Effector memory CD8-positive, alpha-beta T cell (primary cell): ENCODE measurements at regions not wholly inside any gene's neighbourhood (a gene's known extent, or its start where the extent isn't known, plus 50 kb on each side); places are given as distances from the start of the nearest gene placed in this dataset.
A peak's percentile ranks its signal among the peaks of the same experiment; 100 is the strongest.

Experiments
- ATAC-seq: fragments of 150-1000 bp; cut with Tn5 transposase; replicated peaks from 2 replicates; pipeline ENCODE4 v1.10.0; 2021; ENCODE audit warnings: mild to moderate bottlenecking, moderate library complexity
- DNase-seq, 3 experiments: peaks; one replicate each; pipeline ENCODE4 v3.0.0; 2021
- H3K27ac Mint-ChIP-seq, 2 donors: one replicate each; pipeline ENCODE4 v1.8.0; 2022; ENCODE audit warnings: mild to moderate bottlenecking in 2 of 2, mixed read lengths in 2 of 2, moderate library complexity in 2 of 2
- H3K27me3 Mint-ChIP-seq, 2 donors: one replicate each; pipeline ENCODE4 v1.8.0; 2022; ENCODE audit warnings: mixed read lengths in 2 of 2
- H3K36me3 Mint-ChIP-seq: one replicate; pipeline ENCODE4 v1.8.0; 2022; ENCODE audit warnings: mild to moderate bottlenecking, moderate library complexity, mixed read lengths; ENCODE audit not compliant: insufficient read depth
- H3K4me1 Mint-ChIP-seq, 2 donors: one replicate each; pipeline ENCODE4 v1.8.0; 2022; ENCODE audit warnings: low read depth in 2 of 2, mixed read lengths in 2 of 2
- H3K4me3 Mint-ChIP-seq, 2 donors: one replicate each; pipeline ENCODE4 v1.8.0; 2022; ENCODE audit warnings: mild to moderate bottlenecking in 2 of 2, mixed read lengths in 2 of 2, moderate library complexity in 2 of 2
- H3K9me3 Mint-ChIP-seq, 2 donors: one replicate each; pipeline ENCODE4 v1.8.0; 2022; ENCODE audit warnings: mixed read lengths in 2 of 2

DNA sequence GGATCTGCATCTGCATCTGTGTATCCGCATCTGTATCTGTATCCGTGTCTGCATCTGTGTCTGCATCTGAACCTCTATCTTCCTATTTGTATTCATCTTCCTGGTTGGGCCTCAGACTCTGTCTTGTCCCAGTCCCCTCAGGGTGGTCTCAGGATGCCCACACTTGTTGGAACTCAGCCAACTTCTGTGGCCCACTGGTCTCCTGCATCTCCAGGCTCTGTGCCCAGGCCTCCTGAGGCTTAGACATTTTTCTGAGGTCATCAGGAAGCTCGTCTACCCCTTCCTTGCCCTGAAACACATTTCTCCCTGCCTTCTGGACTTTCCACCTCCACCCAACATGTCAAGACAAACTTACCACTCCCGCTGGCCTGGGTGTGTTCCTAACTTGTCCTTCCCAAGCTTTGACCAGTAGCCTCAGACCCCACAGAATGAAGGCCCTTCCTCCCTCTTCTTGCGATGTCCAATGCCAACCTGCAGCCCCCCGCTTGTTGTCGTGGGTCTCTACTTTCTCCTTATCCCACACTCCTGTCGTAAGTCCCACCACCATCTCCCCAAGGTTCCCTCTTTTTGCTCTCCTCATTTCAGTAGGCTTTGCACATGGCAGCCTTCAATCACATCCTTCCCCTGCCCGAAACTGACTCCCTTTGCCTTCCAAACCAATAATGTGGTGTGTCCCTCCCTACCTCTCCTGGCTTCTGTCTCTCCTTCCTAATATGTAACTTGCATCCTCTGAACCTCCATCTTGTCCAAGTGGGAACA is 176.5 kb downstream of the DLL1 start:
- no peak for ATAC-seq
- H3K4me1 Mint-ChIP-seq, result peaks cover 0 to 7% of the 10 kb centered on the region in 2 donors

GRCh38 chr6:170113141-170113540 is 177.7 kb downstream of the DLL1 start:
- H3K27ac Mint-ChIP-seq, result no peak overlapping the region
- no peaks in the 10 kb centered on the region for H3K9me3 Mint-ChIP-seq
- peaks cover 0 to 5% of the 10 kb centered on the region in 2 donors for H3K4me1 Mint-ChIP-seq
- DNase-seq, result no peak
- H3K4me3 Mint-ChIP-seq, result no peak overlapping the region
- H3K27me3 Mint-ChIP-seq, result peaks cover 27 to 29% of the 10 kb centered on the region in 2 donors
- no peak for ATAC-seq
- peaks cover 4% of the 10 kb centered on the region for H3K36me3 Mint-ChIP-seq

More for the DNA sequence above, 176.5 kb downstream of the DLL1 start:
- Mint-ChIP-seq H3K27ac (peak overlapping the region in 1 of 2 donors; percentile 73), H3K9me3 (no peaks in the 10 kb centered on the region), H3K4me3 (no peak overlapping the region), H3K27me3 (peaks cover 21 to 22% of the 10 kb centered on the region in 2 donors), H3K36me3 (peaks cover 4% of the 10 kb centered on the region)
- no peak for DNase-seq

- H3K4me3 Mint-ChIP-seq, result no peak overlapping the region
- no peak for ATAC-seq
- H3K4me1 Mint-ChIP-seq, result peaks cover 0 to 3% of the 10 kb centered on the region in 2 donors
- no peak overlapping the region for H3K27ac Mint-ChIP-seq
- H3K9me3 Mint-ChIP-seq, result no peaks in the 10 kb centered on the region
- H3K36me3 Mint-ChIP-seq, result peaks cover 4% of the 10 kb centered on the region
- DNase-seq, result no peak
- H3K27me3 Mint-ChIP-seq, result peaks cover 27 to 29% of the 10 kb centered on the region in 2 donors
These were observed 178.4 kb downstream of the DLL1 start for GRCh38 chr6:170112583-170112860.

DNA sequence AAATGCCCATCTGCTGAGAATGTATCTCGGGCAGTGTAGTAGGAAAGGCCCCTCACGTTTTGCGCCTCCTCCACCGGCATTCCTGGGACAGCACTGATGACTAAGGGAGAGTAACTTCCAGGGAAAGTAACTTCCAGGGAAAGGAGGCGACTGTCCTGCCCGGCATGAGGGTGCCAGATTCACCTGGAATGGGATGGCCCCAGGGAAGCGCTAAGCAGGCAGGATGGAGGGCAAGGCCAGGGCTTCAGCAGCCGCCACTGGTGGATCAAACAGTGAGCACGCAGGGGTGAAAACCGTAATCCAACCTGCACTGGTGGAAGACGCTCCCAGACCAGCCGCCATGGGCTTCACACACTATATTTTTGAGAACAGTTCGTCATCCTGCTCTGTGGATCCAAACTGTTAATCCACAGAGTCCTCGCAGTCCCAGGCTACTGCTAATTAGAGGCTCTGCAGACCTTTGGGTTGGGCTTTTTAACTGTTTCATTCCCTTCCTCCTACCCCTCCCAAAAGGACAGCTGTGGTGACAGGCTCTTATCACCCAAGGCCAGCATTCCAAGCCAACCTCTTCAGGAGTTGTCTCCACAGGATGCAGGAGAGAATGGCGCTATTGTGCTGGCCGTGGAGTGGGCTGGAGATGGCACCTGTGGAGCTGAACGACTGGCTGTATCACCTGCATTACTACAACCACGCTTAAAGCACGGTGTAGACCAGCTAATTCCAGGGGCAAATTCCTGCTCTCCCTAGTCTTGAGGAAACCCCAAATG is 178.9 kb downstream of the DLL1 start:
- H3K4me1 Mint-ChIP-seq, result peaks cover 0 to 3% of the 10 kb centered on the region in 2 donors
- H3K9me3 Mint-ChIP-seq, result no peaks in the 10 kb centered on the region
- H3K4me3 Mint-ChIP-seq, result no peak overlapping the region
- H3K36me3 Mint-ChIP-seq, result peaks cover 4% of the 10 kb centered on the region
- ATAC-seq, result no peak
- no peak for DNase-seq
- no peak overlapping the region for H3K27ac Mint-ChIP-seq
- peaks cover 24 to 27% of the 10 kb centered on the region in 2 donors for H3K27me3 Mint-ChIP-seq

- Mint-ChIP-seq H3K4me3 (no peak overlapping the region), H3K36me3 (peaks cover 4% of the 10 kb centered on the region), H3K4me1 (peaks cover 0 to 3% of the 10 kb centered on the region in 2 donors), H3K9me3 (no peaks in the 10 kb centered on the region), H3K27me3 (peaks cover 24 to 29% of the 10 kb centered on the region in 2 donors), H3K27ac (no peak overlapping the region)
- no peak for DNase-seq
- no peak for ATAC-seq
These were observed 179.7 kb downstream of the DLL1 start for GRCh38 chr6:170111141-170111664.

GRCh38 chr6:170110201-170111140 is 180.4 kb downstream of the DLL1 start:
- peaks cover 24 to 29% of the 10 kb centered on the region in 2 donors for H3K27me3 Mint-ChIP-seq
- no peaks in the 10 kb centered on the region for H3K9me3 Mint-ChIP-seq
- peaks cover 0 to 3% of the 10 kb centered on the region in 2 donors for H3K4me1 Mint-ChIP-seq
- DNase-seq (no peak), ATAC-seq (no peak)
- H3K4me3 Mint-ChIP-seq, result no peak overlapping the region
- H3K27ac Mint-ChIP-seq, result no peak overlapping the region
- H3K36me3 Mint-ChIP-seq, result peaks cover 4% of the 10 kb centered on the region

GRCh38 chr6:170108890-170109587 is 181.8 kb downstream of the DLL1 start:
- Mint-ChIP-seq H3K4me1 (no peaks in the 10 kb centered on the region), H3K27me3 (peaks cover 23 to 24% of the 10 kb centered on the region in 2 donors), H3K36me3 (peaks cover 4% of the 10 kb centered on the region), H3K4me3 (no peak overlapping the region), H3K27ac (no peak overlapping the region), H3K9me3 (no peaks in the 10 kb centered on the region)
- DNase-seq, result no peak
- no peak for ATAC-seq

GRCh38 chr6:170108456-170108855 is 182.4 kb downstream of the DLL1 start:
- peaks cover 4% of the 10 kb centered on the region for H3K36me3 Mint-ChIP-seq
- H3K4me1 Mint-ChIP-seq, result no peaks in the 10 kb centered on the region
- H3K27ac Mint-ChIP-seq, result no peak overlapping the region
- peaks cover 23 to 24% of the 10 kb centered on the region in 2 donors for H3K27me3 Mint-ChIP-seq
- no peaks in the 10 kb centered on the region for H3K9me3 Mint-ChIP-seq
- DNase-seq (no peak), ATAC-seq (no peak)
- H3K4me3 Mint-ChIP-seq, result no peak overlapping the region

GRCh38 chr6:170107606-170108222 is 183.2 kb downstream of the DLL1 start:
- Mint-ChIP-seq H3K27ac (no peak overlapping the region), H3K27me3 (peaks cover 23 to 24% of the 10 kb centered on the region in 2 donors), H3K36me3 (peaks cover 4% of the 10 kb centered on the region), H3K4me1 (peaks cover 0 to 4% of the 10 kb centered on the region in 2 donors), H3K9me3 (no peaks in the 10 kb centered on the region), H3K4me3 (no peak overlapping the region)
- DNase-seq (no peak), ATAC-seq (no peak)

DNA sequence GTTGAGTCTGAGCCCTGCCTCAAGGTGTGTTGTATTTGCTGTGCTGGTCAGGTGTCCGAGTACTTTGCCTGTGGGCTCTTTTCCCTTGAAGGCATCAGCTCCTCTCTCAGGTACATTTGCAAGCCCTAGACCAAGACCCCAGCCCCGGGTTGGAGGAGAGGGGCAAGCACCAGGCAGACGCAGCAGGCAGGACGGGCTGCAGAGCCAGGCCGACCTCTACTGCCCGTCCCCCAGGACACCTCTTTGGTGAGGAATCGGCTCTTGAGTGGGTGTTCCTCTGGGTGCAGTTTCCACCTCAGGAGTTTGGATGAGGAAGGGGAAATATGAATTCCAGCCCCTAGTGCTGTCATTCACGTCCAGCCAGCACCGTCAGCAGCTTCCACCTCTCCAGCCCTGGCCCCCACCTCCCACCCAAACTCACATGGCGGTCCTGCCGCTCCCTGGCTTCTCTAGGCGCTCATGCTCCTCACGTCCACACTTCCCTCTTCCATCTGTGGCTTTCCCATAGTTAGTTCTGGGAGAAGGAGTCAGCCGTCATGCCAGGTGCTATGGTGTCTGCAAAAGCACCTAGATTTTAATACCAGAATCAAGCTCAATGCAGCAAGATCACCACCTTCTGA is 183.9 kb downstream of the DLL1 start:
- Mint-ChIP-seq H3K27ac (no peak overlapping the region), H3K9me3 (no peaks in the 10 kb centered on the region), H3K4me1 (peaks cover 0 to 4% of the 10 kb centered on the region in 2 donors), H3K27me3 (peaks cover 23 to 24% of the 10 kb centered on the region in 2 donors), H3K4me3 (no peak overlapping the region), H3K36me3 (peaks cover 4% of the 10 kb centered on the region)
- ATAC-seq, result no peak
- no peak for DNase-seq

DNA sequence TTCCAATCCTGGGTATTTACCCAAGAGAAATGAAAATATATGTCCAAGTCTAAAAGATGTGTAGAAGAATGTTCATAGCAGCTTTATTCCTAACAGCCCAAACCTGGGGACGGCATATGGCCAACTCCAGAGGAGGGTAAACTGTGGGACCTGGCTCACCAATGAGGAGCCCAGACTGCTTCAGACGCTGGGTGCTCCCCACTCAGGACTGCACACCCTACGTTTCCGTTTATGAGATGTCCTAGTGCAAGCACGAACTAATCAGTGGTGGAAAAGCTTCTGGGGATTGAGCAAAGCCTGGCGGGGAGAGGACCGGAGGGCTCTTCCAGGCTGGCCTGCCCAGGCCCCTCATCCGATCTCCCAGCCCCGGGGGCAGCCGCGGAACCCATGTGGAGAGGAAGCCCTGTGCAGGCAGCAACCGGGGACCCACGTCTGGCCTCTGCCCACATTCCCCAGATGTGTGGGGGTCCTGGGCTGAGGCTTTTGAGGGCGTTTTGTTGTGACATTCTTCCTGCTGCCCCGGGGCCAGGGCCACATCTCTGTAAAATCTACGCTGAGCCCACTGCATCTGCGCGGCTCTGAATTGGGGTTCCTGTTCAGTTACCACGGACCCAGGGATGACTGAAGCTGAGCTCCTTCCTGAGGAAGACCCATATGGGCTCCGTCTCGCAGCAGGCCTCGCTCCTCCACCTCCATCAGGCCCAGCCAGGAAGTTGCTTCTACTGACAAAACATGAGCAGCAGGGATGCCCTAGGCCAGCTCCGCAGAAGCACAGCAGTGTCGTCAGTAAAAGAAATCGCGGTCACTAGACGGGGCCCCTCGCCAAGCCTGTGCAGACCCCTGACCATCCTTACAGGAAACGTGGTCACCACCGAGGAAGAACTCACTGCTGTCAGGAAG is 188.0 kb downstream of the DLL1 start:
- H3K4me3 Mint-ChIP-seq, result no peak overlapping the region
- ATAC-seq (no peak), DNase-seq (no peak)
- peaks cover 8 to 21% of the 10 kb centered on the region in 2 donors for H3K27me3 Mint-ChIP-seq
- H3K27ac Mint-ChIP-seq, result peak overlapping the region in 1 of 2 donors; percentile 47
- H3K36me3 Mint-ChIP-seq, result no peaks in the 10 kb centered on the region
- H3K9me3 Mint-ChIP-seq, result no peaks in the 10 kb centered on the region
- H3K4me1 Mint-ChIP-seq, result peaks cover 0 to 4% of the 10 kb centered on the region in 2 donors
